ENCODE measurements at regions not wholly inside any gene's neighbourhood (a gene's known extent, or its start where the extent isn't known, plus 50 kb on each side); places are given as distances from the start of the nearest gene placed in this dataset.

- H3K4me1 Mint-ChIP-seq (ENCODE audit: unreplicated experiment), result no peaks in the 10 kb centered on the region
- TF ChIP-seq CTCF (IDR thresholded peaks at IDR 0.05; ENCODE audit: unreplicated experiment), result no peak
- no peaks in the 10 kb centered on the region for H3K9me3 Mint-ChIP-seq (ENCODE audit: unreplicated experiment)
- no peak for DNase-seq (ENCODE audit: low spot score)
- no peak overlapping the region for H3K27ac Mint-ChIP-seq (ENCODE audit: unreplicated experiment)
- no peaks in the 10 kb centered on the region for H3K27me3 Mint-ChIP-seq (ENCODE audit: unreplicated experiment)
- H3K36me3 Mint-ChIP-seq (ENCODE audit: low read depth, unreplicated experiment), result no peaks in the 10 kb centered on the region
- no peak overlapping the region for H3K4me3 Mint-ChIP-seq (ENCODE audit: unreplicated experiment)
These were observed 64.3 kb upstream of the PLCL2 start for GRCh38 chr3:16820485-16820884.

DNA sequence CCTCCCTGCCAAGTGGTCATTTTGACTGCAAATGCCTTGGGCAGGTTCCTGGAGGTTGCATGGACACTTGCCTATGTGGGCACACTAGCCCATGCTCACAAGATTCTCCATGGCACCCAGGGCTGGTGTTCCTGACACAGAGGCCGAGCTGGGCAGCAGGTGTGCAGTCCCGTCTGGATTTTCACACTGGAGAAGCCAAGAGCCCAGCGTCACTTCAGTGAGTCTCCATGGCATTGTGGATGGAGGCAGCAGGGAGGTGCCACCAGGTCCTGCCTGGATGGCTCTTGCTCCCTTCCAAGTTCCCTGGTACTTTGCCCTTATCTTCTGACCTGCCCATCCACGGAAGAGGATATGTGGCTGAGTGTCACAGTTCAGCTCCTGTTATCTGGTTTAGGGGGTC is 63.7 kb upstream of the PLCL2 start:
- Mint-ChIP-seq H3K4me1 (ENCODE audit: unreplicated experiment) (no peaks in the 10 kb centered on the region), H3K36me3 (ENCODE audit: low read depth, unreplicated experiment) (no peaks in the 10 kb centered on the region), H3K27ac (ENCODE audit: unreplicated experiment) (no peak overlapping the region), H3K9me3 (ENCODE audit: unreplicated experiment) (no peaks in the 10 kb centered on the region), H3K27me3 (ENCODE audit: unreplicated experiment) (no peaks in the 10 kb centered on the region), H3K4me3 (ENCODE audit: unreplicated experiment) (no peak overlapping the region)
- no peak for DNase-seq (ENCODE audit: low spot score)
- TF ChIP-seq CTCF (IDR thresholded peaks at IDR 0.05; ENCODE audit: unreplicated experiment), result no peak

DNA sequence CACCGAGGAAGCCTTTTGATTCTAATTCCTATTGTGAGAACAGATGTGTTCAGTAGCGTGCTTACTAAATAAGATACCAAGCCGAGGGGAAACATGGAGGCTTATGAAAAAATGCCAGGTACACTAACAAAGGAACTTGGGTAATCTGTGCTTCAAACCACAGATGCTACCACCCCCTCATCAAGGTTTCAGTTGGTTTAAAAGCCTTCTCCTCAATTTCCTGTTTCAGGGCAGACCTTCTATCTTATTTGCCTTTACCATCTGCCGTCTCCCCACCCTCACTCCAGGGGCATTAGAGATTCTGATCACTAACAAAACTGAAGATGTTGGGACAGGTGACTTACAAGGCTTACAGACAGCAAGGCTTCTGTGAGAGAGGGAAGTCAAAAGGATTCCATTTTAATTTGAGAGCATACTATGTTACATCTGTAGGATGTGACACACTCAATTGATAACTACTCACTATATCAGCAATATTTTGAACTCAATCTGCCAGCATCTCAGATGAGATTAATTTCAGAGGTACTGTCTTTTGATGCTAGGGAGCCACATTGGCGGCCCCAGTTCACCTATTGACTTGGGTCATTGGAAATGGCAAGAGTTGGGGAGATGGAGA is 60.6 kb upstream of the PLCL2 start:
- Mint-ChIP-seq H3K27ac (ENCODE audit: unreplicated experiment) (no peak overlapping the region), H3K9me3 (ENCODE audit: unreplicated experiment) (no peaks in the 10 kb centered on the region), H3K4me1 (ENCODE audit: unreplicated experiment) (no peaks in the 10 kb centered on the region), H3K4me3 (ENCODE audit: unreplicated experiment) (no peak overlapping the region), H3K36me3 (ENCODE audit: low read depth, unreplicated experiment) (no peaks in the 10 kb centered on the region), H3K27me3 (ENCODE audit: unreplicated experiment) (peaks cover 2% of the 10 kb centered on the region)
- no peak for TF ChIP-seq CTCF (IDR thresholded peaks at IDR 0.05; ENCODE audit: unreplicated experiment)
- no peak for DNase-seq (ENCODE audit: low spot score)

- Mint-ChIP-seq H3K9me3 (ENCODE audit: unreplicated experiment) (no peaks in the 10 kb centered on the region), H3K4me1 (ENCODE audit: unreplicated experiment) (no peaks in the 10 kb centered on the region), H3K36me3 (ENCODE audit: low read depth, unreplicated experiment) (no peaks in the 10 kb centered on the region), H3K27me3 (ENCODE audit: unreplicated experiment) (peaks cover 2% of the 10 kb centered on the region), H3K4me3 (ENCODE audit: unreplicated experiment) (no peak overlapping the region), H3K27ac (ENCODE audit: unreplicated experiment) (no peak overlapping the region)
- no peak for TF ChIP-seq CTCF (IDR thresholded peaks at IDR 0.05; ENCODE audit: unreplicated experiment)
- no peak for DNase-seq (ENCODE audit: low spot score)
These were observed 59.0 kb upstream of the PLCL2 start for GRCh38 chr3:16825617-16826204.

DNA sequence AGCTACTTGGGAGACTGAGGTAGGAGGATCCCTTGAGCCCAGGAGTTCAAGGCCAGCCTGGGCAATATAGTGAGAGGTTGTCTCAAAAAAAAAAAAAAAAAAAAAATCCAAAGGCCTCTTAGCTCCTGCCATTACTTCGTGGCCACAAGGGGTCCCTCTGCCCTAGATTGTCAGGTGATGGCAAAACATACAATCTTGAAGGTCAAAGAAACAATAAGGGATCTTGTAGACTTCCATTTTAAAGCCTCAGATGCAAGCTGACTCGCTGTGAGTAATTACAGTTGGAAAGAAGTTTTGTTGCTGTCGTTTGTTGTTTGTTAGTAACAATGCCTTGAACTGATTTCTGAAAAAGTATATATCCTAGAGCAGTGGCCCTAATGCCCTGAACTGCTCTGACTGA is 55.9 kb upstream of the PLCL2 start:
- H3K4me3 Mint-ChIP-seq (ENCODE audit: unreplicated experiment), result no peak overlapping the region
- peak; percentile 43 for DNase-seq (ENCODE audit: low spot score)
- no peaks in the 10 kb centered on the region for H3K9me3 Mint-ChIP-seq (ENCODE audit: unreplicated experiment)
- H3K4me1 Mint-ChIP-seq (ENCODE audit: unreplicated experiment), result no peaks in the 10 kb centered on the region
- H3K27me3 Mint-ChIP-seq (ENCODE audit: unreplicated experiment), result peaks cover 3% of the 10 kb centered on the region
- H3K36me3 Mint-ChIP-seq (ENCODE audit: low read depth, unreplicated experiment), result no peaks in the 10 kb centered on the region
- no peak overlapping the region for H3K27ac Mint-ChIP-seq (ENCODE audit: unreplicated experiment)
- TF ChIP-seq CTCF (IDR thresholded peaks at IDR 0.05; ENCODE audit: unreplicated experiment), result peak; percentile 48
